ENCODE measurements at regions not wholly inside any gene's neighbourhood (a gene's known extent, or its start where the extent isn't known, plus 50 kb on each side); places are given as distances from the start of the nearest gene placed in this dataset.

DNA sequence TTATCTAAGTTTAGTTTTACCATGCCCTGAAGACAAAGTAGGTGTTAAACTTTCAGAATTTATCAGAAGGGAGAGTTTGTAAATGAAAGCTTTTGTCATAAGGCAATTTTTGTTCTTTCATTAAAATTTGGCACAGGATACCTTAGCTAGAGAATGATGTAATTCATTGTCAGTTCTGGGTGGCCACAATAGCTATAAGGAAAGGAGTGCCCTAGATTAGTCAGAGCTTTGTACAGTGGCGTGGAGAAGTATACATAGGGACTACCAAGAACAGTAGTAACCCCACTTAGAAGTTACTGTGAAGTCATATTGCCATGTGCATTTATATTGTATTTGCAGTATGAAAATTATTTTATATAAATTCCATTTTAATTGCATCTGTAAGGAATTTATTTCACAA lies 126.3 kb upstream of the CARD18 start:
- H3K4me1 Mint-ChIP-seq = peaks cover 4% of the 10 kb centered on the region
- ATAC-seq (replicated peaks) = peak; percentile 90
- H3K9me3 Mint-ChIP-seq = no peaks in the 10 kb centered on the region
- no peak overlapping the region for H3K4me3 Mint-ChIP-seq
- H3K27me3 Mint-ChIP-seq = peaks cover under 1% of the 10 kb centered on the region
- no peaks in the 10 kb centered on the region for H3K36me3 Mint-ChIP-seq (ENCODE audit: low read depth)
- H3K27ac Mint-ChIP-seq = no peak overlapping the region

DNA sequence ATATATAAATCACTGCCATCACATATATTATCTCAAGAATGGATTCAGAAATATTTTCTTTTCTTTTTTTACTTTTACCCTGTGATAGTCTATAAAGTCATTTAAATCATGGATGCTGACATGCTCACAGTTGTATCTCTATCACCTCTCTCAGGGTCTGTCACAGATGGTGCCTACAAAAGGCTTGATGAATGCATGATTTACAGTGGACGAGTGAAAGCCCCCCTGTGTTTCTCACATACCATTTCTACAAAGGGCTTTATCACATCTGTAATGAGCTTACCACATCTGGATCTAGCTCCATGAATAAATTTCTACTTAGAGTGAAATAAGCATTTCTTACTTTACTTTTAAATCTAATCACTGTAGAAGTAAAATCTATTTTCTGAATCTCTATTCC lies 121.4 kb upstream of the CARD18 start:
- H3K4me1 Mint-ChIP-seq = peaks cover 4% of the 10 kb centered on the region
- no peaks in the 10 kb centered on the region for H3K27me3 Mint-ChIP-seq
- H3K9me3 Mint-ChIP-seq = no peaks in the 10 kb centered on the region
- ATAC-seq (replicated peaks) = no peak
- no peak overlapping the region for H3K4me3 Mint-ChIP-seq
- H3K36me3 Mint-ChIP-seq (ENCODE audit: low read depth) = no peaks in the 10 kb centered on the region
- H3K27ac Mint-ChIP-seq = no peak overlapping the region

DNA sequence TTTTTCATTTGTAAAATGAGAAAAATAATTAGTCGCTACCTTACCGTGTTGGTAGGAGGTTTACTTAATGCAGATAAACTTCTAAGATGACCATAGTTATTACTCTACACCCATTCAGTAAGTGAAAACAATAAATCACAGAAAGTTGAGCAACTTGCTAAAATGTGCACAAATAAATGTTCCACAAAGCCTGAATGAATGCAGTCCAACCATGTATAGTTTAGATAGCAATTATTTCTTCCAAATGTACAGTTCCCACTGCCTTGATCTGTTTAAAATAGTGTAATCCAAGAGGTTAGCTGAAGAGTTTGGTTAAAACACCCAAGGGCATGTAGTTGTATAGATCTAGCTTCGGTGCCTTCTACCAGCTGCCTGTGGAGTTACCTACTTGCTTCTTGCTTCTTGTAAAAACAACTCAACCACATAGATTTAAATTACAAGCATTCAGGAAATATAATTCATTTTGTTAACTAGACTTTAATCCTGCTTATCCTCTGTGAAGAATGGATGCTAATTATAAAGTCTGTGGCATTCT lies 106.3 kb upstream of the CARD18 start:
- H3K27ac Mint-ChIP-seq = no peak overlapping the region
- H3K36me3 Mint-ChIP-seq (ENCODE audit: low read depth) = no peaks in the 10 kb centered on the region
- H3K9me3 Mint-ChIP-seq = no peaks in the 10 kb centered on the region
- no peak overlapping the region for H3K4me3 Mint-ChIP-seq
- H3K27me3 Mint-ChIP-seq = no peaks in the 10 kb centered on the region
- ATAC-seq (replicated peaks) = no peak
- H3K4me1 Mint-ChIP-seq = no peaks in the 10 kb centered on the region

DNA sequence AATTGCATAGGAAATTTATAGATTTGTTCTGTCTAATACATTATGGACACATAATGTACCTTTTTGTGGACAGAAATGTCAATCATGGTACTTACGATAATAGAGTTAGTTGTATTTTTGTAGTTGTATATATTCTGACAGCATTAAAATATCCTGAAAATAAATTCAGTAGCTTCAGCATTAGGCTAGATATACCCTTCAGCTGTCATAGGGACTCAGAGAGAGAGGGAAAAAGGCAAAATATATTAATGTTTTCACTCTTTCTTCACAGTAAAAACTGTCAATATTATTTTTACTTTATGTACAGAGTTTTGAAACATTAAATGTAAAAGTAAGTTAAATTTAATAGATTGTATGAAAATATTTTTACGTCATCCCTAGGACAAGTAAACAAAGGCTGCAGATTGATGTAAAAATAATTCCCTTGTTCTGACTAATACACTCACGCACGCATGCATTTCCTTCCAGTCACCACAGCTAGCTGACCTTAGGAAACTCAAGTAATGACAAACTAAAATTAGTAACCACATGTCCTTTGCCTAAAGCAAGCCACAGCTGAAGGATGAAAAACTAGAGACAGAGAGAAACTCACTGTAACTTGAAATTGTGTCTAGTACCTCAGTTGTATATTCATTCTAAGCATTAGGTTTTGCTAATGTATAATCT lies 104.7 kb upstream of the CARD18 start:
- Mint-ChIP-seq H3K27ac (no peak overlapping the region), H3K9me3 (peaks cover 4% of the 10 kb centered on the region), H3K4me1 (no peaks in the 10 kb centered on the region), H3K27me3 (no peaks in the 10 kb centered on the region), H3K4me3 (no peak overlapping the region), H3K36me3 (ENCODE audit: low read depth) (no peaks in the 10 kb centered on the region)
- no peak for ATAC-seq (replicated peaks)

DNA sequence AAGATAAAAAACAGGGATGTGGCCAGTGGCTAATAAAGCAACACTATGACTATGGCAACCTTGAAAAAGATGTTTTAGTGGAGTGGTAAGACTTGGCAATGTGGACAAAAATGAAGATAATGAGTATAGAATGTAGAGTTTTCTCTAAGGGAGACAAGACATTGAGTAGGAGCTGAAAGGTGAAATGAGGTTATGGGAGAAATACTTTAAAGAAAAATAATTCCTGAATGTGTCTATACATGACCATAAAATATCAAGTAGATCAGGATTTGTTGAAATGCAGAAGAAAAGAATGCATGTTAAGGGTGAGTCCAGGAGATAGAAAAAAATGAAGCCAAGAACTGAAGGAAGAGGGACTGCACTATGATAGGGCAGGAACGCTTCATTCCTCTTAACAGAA lies 101.6 kb upstream of the CARD18 start:
- Mint-ChIP-seq H3K27me3 (no peaks in the 10 kb centered on the region), H3K36me3 (ENCODE audit: low read depth) (no peaks in the 10 kb centered on the region), H3K4me1 (no peaks in the 10 kb centered on the region), H3K4me3 (no peak overlapping the region), H3K27ac (no peak overlapping the region), H3K9me3 (peaks cover 8% of the 10 kb centered on the region)
- no peak for ATAC-seq (replicated peaks)

DNA sequence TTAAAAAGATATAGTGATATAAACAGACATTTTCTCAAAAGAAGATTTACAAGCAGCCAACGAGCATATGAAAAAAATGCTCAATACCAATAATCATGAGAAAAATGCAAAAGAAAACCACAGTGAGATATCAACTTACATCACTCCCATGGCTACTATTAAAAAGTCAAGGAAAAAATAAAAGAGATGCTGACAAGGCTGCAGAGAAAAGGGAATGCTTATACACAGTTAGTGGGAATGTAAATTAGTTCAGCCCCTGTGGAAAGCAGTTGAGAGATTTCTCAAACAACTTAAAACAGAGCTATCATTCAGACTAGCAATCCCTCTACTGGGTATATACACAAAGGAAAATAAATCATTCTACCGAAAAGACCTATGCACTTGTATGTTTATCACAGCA lies 97.1 kb upstream of the CARD18 start:
- Mint-ChIP-seq H3K4me3 (no peak overlapping the region), H3K9me3 (peaks cover 8% of the 10 kb centered on the region), H3K36me3 (ENCODE audit: low read depth) (no peaks in the 10 kb centered on the region), H3K27ac (no peak overlapping the region), H3K4me1 (no peaks in the 10 kb centered on the region), H3K27me3 (no peaks in the 10 kb centered on the region)
- no peak for ATAC-seq (replicated peaks)

DNA sequence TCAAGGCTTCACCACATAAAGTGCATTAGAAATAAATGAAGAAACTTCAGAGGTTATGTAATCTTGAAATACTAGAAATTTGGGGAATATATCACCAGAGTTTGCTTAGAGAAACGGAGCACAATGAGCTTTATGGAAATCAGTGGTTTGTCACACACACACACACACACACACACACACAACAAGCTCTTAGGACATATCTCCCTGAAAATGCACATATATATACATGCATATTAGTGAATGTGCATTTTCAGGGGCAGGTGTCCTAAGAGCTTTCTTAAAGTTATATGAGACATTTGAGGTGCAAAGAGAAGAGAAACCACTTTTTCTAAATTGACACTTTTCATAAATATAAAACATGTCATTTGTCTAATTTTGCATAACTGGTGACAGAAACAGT lies 93.7 kb upstream of the CARD18 start:
- no peak for ATAC-seq (replicated peaks)
- Mint-ChIP-seq H3K9me3 (no peaks in the 10 kb centered on the region), H3K4me1 (no peaks in the 10 kb centered on the region), H3K4me3 (no peak overlapping the region), H3K27me3 (peaks cover 5% of the 10 kb centered on the region), H3K27ac (no peak overlapping the region), H3K36me3 (ENCODE audit: low read depth) (no peaks in the 10 kb centered on the region)

DNA sequence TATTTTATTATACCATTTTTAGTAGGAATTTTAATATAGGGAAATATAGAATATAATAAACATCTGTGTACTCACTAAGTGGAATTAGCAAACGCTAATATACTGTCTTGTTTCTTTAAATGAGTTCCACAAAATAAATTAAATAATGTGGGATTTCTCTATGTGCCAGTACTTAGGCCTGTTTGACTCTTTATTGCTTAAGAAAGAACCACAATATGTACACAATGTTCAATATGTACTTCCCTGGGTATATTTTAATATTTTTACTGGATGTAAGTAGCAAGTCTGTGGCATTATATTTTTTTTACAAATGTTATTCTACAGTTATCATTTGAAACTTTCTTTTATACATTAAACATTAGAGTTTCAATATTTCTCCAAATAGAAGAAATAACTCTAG lies 92.5 kb upstream of the CARD18 start:
- H3K4me3 Mint-ChIP-seq = no peak overlapping the region
- no peak overlapping the region for H3K27ac Mint-ChIP-seq
- H3K9me3 Mint-ChIP-seq = no peaks in the 10 kb centered on the region
- no peaks in the 10 kb centered on the region for H3K4me1 Mint-ChIP-seq
- no peak for ATAC-seq (replicated peaks)
- no peaks in the 10 kb centered on the region for H3K36me3 Mint-ChIP-seq (ENCODE audit: low read depth)
- peaks cover 5% of the 10 kb centered on the region for H3K27me3 Mint-ChIP-seq

DNA sequence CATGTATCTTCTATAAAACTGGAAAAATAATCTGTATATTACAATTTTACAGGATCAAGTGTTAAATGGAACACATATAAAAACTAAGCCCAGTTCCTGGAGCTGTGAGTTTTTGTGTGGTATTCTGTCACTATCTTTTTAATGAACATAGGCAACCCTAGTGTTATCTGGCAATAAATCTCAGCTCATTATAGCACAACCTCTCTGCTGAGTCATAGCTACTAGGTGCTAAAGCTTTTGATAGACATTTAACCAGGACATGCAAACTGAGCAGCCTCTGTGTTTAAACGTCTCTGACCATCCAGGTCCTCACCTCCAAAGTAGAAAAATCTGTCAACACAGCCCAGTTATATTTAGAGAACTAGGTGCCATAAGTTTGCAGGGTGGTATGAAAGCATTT lies 91.0 kb upstream of the CARD18 start:
- Mint-ChIP-seq H3K4me1 (no peaks in the 10 kb centered on the region), H3K4me3 (no peak overlapping the region), H3K27me3 (peaks cover 5% of the 10 kb centered on the region), H3K36me3 (ENCODE audit: low read depth) (no peaks in the 10 kb centered on the region), H3K27ac (no peak overlapping the region), H3K9me3 (no peaks in the 10 kb centered on the region)
- ATAC-seq (replicated peaks) = no peak

DNA sequence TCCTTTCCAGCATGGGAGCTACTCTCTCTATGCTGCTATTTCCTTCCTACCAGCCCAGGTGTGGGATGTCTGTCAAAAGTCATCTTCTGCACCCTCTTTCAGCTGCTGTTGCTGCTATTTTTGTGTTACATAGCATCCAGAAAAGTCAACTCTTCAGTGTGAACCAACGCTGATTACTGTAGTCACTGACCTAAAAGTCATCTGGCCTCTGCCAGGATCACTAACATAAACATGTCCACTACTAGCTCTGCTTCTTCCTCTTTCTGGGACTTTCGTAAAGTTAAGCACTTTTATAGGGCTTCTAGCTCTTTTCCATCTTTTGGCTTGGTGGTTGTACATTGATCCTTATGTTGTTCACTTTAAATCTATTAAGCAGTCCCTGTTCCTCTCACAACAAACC lies 90.2 kb upstream of the CARD18 start:
- Mint-ChIP-seq H3K27me3 (peaks cover 5% of the 10 kb centered on the region), H3K4me3 (no peak overlapping the region), H3K36me3 (ENCODE audit: low read depth) (no peaks in the 10 kb centered on the region), H3K9me3 (no peaks in the 10 kb centered on the region), H3K27ac (no peak overlapping the region), H3K4me1 (no peaks in the 10 kb centered on the region)
- ATAC-seq (replicated peaks) = no peak

DNA sequence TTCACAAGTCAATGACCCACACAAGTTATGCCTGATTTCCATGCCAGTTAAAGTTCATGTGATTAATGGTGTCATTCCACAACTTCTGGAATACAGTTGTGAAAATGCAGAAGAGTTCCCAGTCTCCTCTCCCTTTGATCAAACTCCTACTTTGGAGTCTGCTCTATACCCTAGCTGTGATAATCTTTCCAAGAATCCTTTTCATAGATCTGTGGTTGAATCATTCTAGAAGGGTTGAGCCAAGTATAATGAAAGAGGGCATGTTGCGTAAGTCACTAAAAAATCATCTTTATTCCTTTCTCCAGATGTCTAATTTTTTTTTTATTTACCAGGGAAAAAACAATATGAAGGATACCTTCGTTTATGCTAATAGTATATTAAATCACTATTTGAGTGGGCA lies 89.7 kb upstream of the CARD18 start:
- ATAC-seq (replicated peaks) = no peak
- Mint-ChIP-seq H3K36me3 (ENCODE audit: low read depth) (no peaks in the 10 kb centered on the region), H3K27ac (no peak overlapping the region), H3K4me1 (no peaks in the 10 kb centered on the region), H3K4me3 (no peak overlapping the region), H3K9me3 (no peaks in the 10 kb centered on the region), H3K27me3 (peaks cover 5% of the 10 kb centered on the region)

DNA sequence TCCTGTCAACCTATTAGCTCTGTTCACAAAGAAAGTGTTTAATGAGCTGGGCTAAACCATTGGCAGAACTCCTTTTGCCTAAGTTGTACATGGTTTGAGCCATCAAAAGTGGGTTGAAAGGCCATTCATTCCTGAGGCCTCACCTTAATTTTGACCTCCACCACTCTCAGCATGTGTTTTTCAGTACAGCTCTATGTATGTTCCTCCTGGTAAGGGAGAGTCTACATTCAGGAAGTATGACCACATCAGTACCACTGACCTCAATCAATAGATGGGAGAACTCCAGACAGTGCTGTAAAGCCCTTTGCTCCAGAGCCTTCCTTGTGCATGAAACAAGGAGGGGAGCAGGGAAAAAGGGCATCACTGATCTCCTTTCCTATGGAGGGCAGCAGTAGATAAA lies 87.8 kb upstream of the CARD18 start:
- H3K9me3 Mint-ChIP-seq = no peaks in the 10 kb centered on the region
- H3K4me1 Mint-ChIP-seq = no peaks in the 10 kb centered on the region
- no peaks in the 10 kb centered on the region for H3K36me3 Mint-ChIP-seq (ENCODE audit: low read depth)
- no peak overlapping the region for H3K27ac Mint-ChIP-seq
- ATAC-seq (replicated peaks) = no peak
- no peak overlapping the region for H3K4me3 Mint-ChIP-seq
- H3K27me3 Mint-ChIP-seq = peaks cover 5% of the 10 kb centered on the region

DNA sequence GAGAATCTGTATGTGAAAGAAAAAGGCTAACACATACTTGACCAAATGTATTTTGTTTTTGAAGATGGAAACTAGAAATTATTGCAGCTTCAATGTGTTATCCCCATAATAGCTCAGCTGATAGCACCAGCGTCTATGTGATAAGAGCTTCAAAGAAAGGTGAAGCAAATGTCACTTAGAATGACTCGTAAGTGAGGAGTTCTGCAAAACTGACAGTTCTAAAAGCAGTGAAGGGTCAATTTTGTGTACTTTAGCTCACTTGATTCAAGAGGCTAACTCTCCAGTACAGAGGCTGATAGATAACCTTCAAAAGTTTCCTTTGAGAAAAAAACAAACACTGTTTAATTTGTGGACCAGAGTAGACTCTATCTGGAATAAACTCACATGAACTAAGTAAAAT lies 87.2 kb upstream of the CARD18 start:
- Mint-ChIP-seq H3K4me1 (no peaks in the 10 kb centered on the region), H3K9me3 (no peaks in the 10 kb centered on the region), H3K27ac (no peak overlapping the region), H3K36me3 (ENCODE audit: low read depth) (no peaks in the 10 kb centered on the region), H3K27me3 (peaks cover 5% of the 10 kb centered on the region), H3K4me3 (no peak overlapping the region)
- no peak for ATAC-seq (replicated peaks)

DNA sequence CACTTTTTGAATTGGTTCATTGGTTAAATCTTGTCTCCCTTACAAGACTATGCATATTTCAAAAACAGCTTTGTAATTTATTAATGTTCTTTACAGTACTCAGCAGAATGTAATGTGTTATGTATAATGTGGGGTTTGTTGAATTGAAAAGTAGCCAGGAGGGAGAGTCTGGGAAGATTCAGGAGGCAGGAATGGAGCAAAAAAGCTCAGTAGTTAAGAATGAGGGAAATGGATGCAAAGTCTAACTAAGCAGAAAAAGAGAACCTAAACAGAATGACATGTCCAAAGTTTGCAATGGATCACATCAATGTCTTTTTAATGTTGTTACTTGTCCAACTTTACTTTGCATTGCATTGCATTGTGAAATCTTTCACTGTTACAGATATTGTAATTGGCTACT lies 86.5 kb upstream of the CARD18 start:
- H3K27me3 Mint-ChIP-seq = peaks cover 5% of the 10 kb centered on the region
- H3K36me3 Mint-ChIP-seq (ENCODE audit: low read depth) = no peaks in the 10 kb centered on the region
- H3K4me3 Mint-ChIP-seq = no peak overlapping the region

DNA sequence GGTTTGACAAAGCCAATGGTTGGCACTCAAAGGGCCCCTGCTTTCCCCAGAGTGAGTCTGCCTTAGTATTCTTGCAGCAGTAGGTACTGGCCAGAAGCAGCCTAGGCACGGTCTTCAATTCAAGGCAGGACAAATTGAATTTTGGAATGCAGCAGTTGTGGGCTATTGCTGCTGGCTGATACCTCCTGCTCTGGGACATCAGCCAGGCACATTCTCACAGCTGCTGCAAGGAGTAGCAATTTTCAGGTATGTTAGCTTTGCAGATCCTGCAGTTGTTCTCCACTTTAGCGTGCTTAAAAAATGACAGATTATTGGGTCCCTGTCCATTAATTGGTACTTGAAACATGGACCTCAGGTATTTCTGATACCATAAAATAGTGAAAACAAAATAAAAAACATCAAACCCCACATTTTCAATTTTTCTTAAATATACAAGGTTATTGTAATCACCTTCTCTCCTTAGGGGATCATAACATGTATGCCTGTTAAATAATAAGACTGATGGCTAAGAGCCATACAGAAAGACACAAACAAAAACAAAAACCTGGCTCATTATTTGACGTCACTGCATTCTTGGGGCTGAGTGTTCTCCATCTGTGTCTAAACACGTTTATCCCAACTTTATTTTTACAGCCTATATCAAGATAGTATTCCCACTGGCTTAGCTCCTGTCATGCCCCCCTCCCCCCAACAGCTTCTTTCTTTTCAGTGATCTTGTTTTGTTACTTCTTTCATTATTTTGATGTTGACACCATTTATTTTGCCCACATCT lies 85.1 kb upstream of the CARD18 start:
- Mint-ChIP-seq H3K9me3 (no peaks in the 10 kb centered on the region), H3K36me3 (ENCODE audit: low read depth) (no peaks in the 10 kb centered on the region), H3K27ac (no peak overlapping the region), H3K27me3 (peaks cover 5% of the 10 kb centered on the region), H3K4me1 (no peaks in the 10 kb centered on the region), H3K4me3 (no peak overlapping the region)
- ATAC-seq (replicated peaks) = no peak

More for the DNA sequence above, 86.5 kb upstream of the CARD18 start:
- H3K27ac Mint-ChIP-seq = no peak overlapping the region
- H3K4me1 Mint-ChIP-seq = no peaks in the 10 kb centered on the region
- H3K9me3 Mint-ChIP-seq = no peaks in the 10 kb centered on the region
- ATAC-seq (replicated peaks) = no peak
